Esophagus squamous epithelium (tissue), 5 donors: ENCODE measurements at regions not wholly inside any gene's neighbourhood (a gene's known extent, or its start where the extent isn't known, plus 50 kb on each side); places are given as distances from the start of the nearest gene placed in this dataset.

Experiments used
- DNase-seq: peaks from one replicate; lab custom pipeline; 2025; lab: John Stamatoyannopoulos, UW
- H3K27ac ChIP-seq, 4 donors: fragments of 200-600 bp; sonication (generic); one replicate each; pipeline ENCODE4 v1.5.1; 2016 to 2019; ENCODE audit warnings: mild to moderate bottlenecking in 1 of 4
- H3K27me3 ChIP-seq, 4 donors: fragments of 200-600 bp; sonication (generic); 1 replicate in 3 of 4; 2 replicates in 1 of 4; pipeline versions ENCODE4 v1.5.1 to v1.6.0; 2017 to 2021; ENCODE audit warnings: antibody characterized with exemption in 1 of 4
- H3K36me3 ChIP-seq, 3 donors: fragments of 200-600 bp; sonication (generic); one replicate each; pipeline ENCODE4 v1.5.1; 2016 to 2019
- H3K4me1 ChIP-seq, 3 donors: fragments of 200-600 bp; sonication (generic); one replicate each; pipeline ENCODE4 v1.5.1; 2017 to 2019
- H3K4me3 ChIP-seq, 4 donors: fragments of 200-600 bp; sonication (generic); 1 replicate in 3 of 4; 2 replicates in 1 of 4; pipeline ENCODE4 v1.5.1; 2016 to 2019; ENCODE audit warnings: mild to moderate bottlenecking in 2 of 4, moderate library complexity in 1 of 4
- H3K9me3 ChIP-seq, 3 donors: fragments of 200-600 bp; sonication (generic); one replicate each; pipeline ENCODE4 v1.5.1; 2016 to 2019
- POLR2A ChIP-seq, 4 donors: fragments of 450-650 bp; IDR thresholded peaks; one replicate each; pipeline ENCODE4 v1.6.1; 2017; ENCODE audit warnings: antibody characterized with exemption in 4 of 4, mild to moderate bottlenecking in 4 of 4, moderate library complexity in 3 of 4
- WGBS, 2 donors: methylation state at CpG; one replicate each; pipeline ENCODE4 v1.1.5; 2018; 5-methylcytosine and 5-hydroxymethylcytosine counted together
- intact Hi-C: fragments of 100-400 bp; cut with DNase I; formaldehyde crosslinking; loops from one replicate; pipeline ENCODE4 v1.15.0; 2022
- TF ChIP-seq, protein P1 (sequence below), 6 experiments: fragments of 450-650 bp in 4 of 6; fragments of 200-600 bp in 2 of 6; sonication (generic) in 2 of 6; IDR thresholded peaks; one replicate each; pipeline ENCODE4 v1.5.1; 2016 to 2019; ENCODE audit warnings: antibody characterized with exemption in 6 of 6, mild to moderate bottlenecking in 4 of 6, moderate library complexity in 4 of 6
- donor health status: DM: yes; HTN: yes; CAD: no.

DNA sequence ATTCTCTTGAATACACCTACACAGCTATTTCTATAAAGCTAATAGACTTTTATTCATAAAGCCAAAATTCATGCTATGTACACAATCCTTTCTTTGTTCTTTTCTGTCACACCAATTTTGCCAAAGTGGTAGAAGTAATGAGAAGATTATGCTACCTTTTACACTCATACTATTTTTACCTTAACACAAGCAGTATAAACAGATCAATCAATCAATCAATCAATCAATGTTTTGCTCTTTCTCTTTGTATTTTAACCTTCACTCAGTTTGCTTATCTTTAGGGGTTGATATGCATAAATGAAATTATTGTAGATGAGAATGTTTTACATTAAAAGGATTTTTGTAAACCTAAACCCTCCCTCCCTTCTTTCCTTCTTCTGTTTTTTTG lies 878.6 kb downstream of the RAPGEF2 start:
- Histone ChIP-seq H3K4me1 (no peaks in the 10 kb centered on the region), H3K27me3 (no peaks in the 10 kb centered on the region), H3K36me3 (no peaks in the 10 kb centered on the region), H3K27ac (no peak overlapping the region), H3K4me3 (no peak overlapping the region), H3K9me3 (no peaks in the 10 kb centered on the region)
- DNase-seq, result no peak
- TF ChIP-seq, protein P1, sequence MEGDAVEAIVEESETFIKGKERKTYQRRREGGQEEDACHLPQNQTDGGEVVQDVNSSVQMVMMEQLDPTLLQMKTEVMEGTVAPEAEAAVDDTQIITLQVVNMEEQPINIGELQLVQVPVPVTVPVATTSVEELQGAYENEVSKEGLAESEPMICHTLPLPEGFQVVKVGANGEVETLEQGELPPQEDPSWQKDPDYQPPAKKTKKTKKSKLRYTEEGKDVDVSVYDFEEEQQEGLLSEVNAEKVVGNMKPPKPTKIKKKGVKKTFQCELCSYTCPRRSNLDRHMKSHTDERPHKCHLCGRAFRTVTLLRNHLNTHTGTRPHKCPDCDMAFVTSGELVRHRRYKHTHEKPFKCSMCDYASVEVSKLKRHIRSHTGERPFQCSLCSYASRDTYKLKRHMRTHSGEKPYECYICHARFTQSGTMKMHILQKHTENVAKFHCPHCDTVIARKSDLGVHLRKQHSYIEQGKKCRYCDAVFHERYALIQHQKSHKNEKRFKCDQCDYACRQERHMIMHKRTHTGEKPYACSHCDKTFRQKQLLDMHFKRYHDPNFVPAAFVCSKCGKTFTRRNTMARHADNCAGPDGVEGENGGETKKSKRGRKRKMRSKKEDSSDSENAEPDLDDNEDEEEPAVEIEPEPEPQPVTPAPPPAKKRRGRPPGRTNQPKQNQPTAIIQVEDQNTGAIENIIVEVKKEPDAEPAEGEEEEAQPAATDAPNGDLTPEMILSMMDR (IDR thresholded peaks at IDR 0.05), result no peak
- TF ChIP-seq POLR2A (IDR thresholded peaks at IDR 0.05), result no peak
- intact Hi-C loops, result no loop called here

DNA sequence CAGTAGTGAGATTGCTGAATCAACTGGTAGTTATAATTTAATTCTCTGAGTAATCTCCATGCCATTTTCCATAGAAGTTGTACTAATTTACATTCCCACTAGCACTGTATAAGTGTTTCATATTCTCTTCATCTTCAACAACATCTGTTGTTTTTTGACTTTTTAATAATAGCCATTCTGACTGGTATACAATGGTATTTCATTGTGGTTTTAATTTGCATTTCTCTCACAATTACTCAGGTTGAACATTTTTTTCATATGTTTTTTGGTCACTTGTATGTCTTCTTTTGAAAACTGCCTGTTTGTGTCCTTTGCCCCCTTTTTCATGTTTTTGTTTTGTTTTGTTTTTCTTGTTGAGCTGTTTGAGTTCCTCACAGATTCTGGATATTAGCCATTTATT lies 880.2 kb downstream of the RAPGEF2 start:
- Histone ChIP-seq H3K27me3 (no peaks in the 10 kb centered on the region), H3K4me1 (no peaks in the 10 kb centered on the region), H3K36me3 (no peaks in the 10 kb centered on the region), H3K4me3 (no peak overlapping the region), H3K9me3 (no peaks in the 10 kb centered on the region), H3K27ac (no peak overlapping the region)
- TF ChIP-seq, protein P1 (IDR thresholded peaks at IDR 0.05), result no peak
- TF ChIP-seq POLR2A (IDR thresholded peaks at IDR 0.05), result no peak
- no peak for DNase-seq
- intact Hi-C loops, result no loop called here

DNA sequence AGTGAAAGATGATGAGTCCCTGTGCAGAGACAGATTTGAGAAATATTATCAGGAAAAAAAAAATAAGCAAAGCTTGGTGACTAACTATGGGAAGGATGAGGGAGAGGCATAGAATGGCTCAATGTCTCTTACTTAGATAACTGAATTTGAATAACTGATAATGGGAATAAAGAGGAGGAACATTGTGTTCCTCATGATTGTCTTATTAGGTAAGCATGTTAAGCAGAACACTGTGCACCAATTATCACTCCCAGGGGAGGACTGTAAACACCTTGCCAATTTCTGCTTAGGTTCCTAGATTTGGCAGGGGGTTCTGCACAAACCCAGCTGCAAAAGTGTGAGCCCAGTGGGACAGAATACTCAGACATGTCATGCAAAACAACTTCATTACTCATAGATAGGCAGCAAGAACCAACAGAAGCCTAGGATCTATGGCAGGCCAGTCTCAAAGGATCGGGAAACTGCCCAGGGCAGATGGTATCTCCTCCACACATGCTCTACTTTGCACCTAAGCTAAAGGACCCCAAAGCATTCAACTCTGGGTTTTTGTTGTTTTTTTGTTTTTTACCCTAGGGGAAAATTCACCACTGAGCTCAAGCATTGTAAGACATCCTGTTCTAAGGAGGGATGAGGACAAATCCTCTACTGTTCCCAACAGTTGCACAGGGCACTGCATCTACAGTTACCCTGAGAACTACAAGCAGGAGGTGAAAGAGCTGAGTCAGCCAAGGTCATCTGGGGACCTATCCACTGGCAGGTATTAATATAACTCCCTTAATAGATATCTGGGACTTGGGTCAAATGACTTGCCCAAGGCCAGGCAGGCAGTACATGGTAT lies 907.0 kb downstream of the RAPGEF2 start:
- Histone ChIP-seq H3K9me3 (peaks cover 0 to 8% (median 0%) of the 10 kb centered on the region in 3 donors), H3K4me1 (no peaks in the 10 kb centered on the region), H3K27me3 (no peaks in the 10 kb centered on the region), H3K4me3 (no peak overlapping the region), H3K27ac (no peak overlapping the region), H3K36me3 (no peaks in the 10 kb centered on the region)
- TF ChIP-seq, protein P1 (IDR thresholded peaks at IDR 0.05), result no peak
- TF ChIP-seq POLR2A (IDR thresholded peaks at IDR 0.05), result no peak
- WGBS, 2 donors, result 82 to 90% methylated on average over 1 of the region's 1 CpG
- intact Hi-C loops, result no loop called here
- no peak for DNase-seq

DNA sequence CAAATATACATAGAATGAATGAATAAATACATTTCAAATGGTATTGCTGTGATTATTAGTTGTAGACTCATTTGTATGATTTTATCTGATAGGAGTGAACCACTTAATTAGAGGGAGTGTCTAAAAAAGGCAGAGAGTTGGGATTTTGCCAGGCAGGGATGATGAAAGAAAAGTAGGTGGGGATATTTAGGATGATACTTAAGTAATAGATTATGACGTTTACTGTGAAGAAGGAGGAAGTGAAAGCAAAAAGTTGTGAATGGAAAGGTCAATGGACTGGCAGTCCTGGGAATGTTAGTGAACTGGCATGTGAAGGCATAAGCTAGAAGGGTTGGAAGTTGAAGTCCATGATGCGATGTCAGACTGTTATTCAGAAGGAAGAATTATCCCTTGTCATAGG lies 917.1 kb downstream of the RAPGEF2 start:
- DNase-seq, result no peak
- Histone ChIP-seq H3K9me3 (no peaks in the 10 kb centered on the region), H3K36me3 (no peaks in the 10 kb centered on the region), H3K27me3 (no peaks in the 10 kb centered on the region), H3K4me1 (no peaks in the 10 kb centered on the region), H3K4me3 (no peak overlapping the region), H3K27ac (no peak overlapping the region)
- intact Hi-C loops, result no loop called here
- TF ChIP-seq, protein P1 (IDR thresholded peaks at IDR 0.05), result no peak
- TF ChIP-seq POLR2A (IDR thresholded peaks at IDR 0.05), result no peak
- 63 to 78% methylated on average over 2 of the region's 2 CpGs for WGBS, 2 donors

DNA sequence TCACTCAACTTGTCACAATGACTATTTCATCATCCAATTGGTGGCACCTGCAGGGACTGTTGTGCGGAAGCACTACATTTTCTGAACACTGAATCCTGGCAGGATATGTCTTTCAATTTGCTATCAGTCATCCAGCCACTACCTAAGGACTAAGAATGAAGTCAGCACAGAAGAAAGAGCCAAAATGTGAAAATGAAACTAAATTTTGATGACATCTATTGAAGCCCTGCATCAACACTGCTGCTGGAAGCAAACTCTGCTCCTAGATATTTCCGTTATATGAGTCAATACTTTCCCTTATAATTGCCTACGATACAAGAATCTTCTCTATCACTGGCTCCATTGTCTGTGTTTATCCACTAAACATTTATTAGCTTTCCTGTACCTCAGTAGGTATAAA lies 917.9 kb downstream of the RAPGEF2 start:
- Histone ChIP-seq H3K36me3 (no peaks in the 10 kb centered on the region), H3K4me1 (no peaks in the 10 kb centered on the region), H3K27me3 (no peaks in the 10 kb centered on the region), H3K9me3 (no peaks in the 10 kb centered on the region), H3K4me3 (no peak overlapping the region), H3K27ac (no peak overlapping the region)
- intact Hi-C loops, result no loop called here
- no peak for DNase-seq
- no peak for TF ChIP-seq POLR2A (IDR thresholded peaks at IDR 0.05)
- TF ChIP-seq, protein P1 (IDR thresholded peaks at IDR 0.05), result no peak
- WGBS, 2 donors, result 74 to 76% methylated on average over 3 of the region's 3 CpGs
